ENCODE measurements at regions not wholly inside any gene's neighbourhood (a gene's known extent, or its start where the extent isn't known, plus 50 kb on each side); places are given as distances from the start of the nearest gene placed in this dataset.

GRCh38 chr2:6213056-6213780, 521.0 kb downstream of the SOX11 start:
- TF ChIP-seq GATA1 (IDR thresholded peaks at IDR 0.05; ENCODE audit: low read depth, low read length) (no peak), POLR2A (IDR thresholded peaks at IDR 0.05; ENCODE audit: low read length) (no peak)
- no peak for DNase-seq

GRCh38 chr2:6214471-6214870, 522.3 kb downstream of the SOX11 start:
- peak in 1 of 2 experiments; percentile 0 for DNase-seq
- TF ChIP-seq GATA1 (IDR thresholded peaks at IDR 0.05; ENCODE audit: low read depth, low read length) (no peak), POLR2A (IDR thresholded peaks at IDR 0.05; ENCODE audit: low read length) (no peak)

GRCh38 chr2:6215053-6215452, 522.9 kb downstream of the SOX11 start:
- no peak for TF ChIP-seq GATA1 (IDR thresholded peaks at IDR 0.05; ENCODE audit: low read depth, low read length)
- no peak for TF ChIP-seq POLR2A (IDR thresholded peaks at IDR 0.05; ENCODE audit: low read length)
- no peak for DNase-seq

GRCh38 chr2:6216234-6216633, 524.0 kb downstream of the SOX11 start:
- no peak for DNase-seq
- no peak for TF ChIP-seq POLR2A (IDR thresholded peaks at IDR 0.05; ENCODE audit: low read length)
- no peak for TF ChIP-seq GATA1 (IDR thresholded peaks at IDR 0.05; ENCODE audit: low read depth, low read length)

GRCh38 chr2:6218926-6219325, 526.7 kb downstream of the SOX11 start:
- TF ChIP-seq POLR2A (IDR thresholded peaks at IDR 0.05; ENCODE audit: low read length) (no peak), GATA1 (IDR thresholded peaks at IDR 0.05; ENCODE audit: low read depth, low read length) (no peak)
- no peak for DNase-seq

- no peak for DNase-seq
- TF ChIP-seq POLR2A (IDR thresholded peaks at IDR 0.05; ENCODE audit: low read length) (no peak), GATA1 (IDR thresholded peaks at IDR 0.05; ENCODE audit: low read depth, low read length) (no peak)
Observed at GRCh38 chr2:6219906-6220305, 527.7 kb downstream of the SOX11 start.

GRCh38 chr2:6222296-6222695, 530.1 kb downstream of the SOX11 start:
- TF ChIP-seq GATA1 (IDR thresholded peaks at IDR 0.05; ENCODE audit: low read depth, low read length) (no peak), POLR2A (IDR thresholded peaks at IDR 0.05; ENCODE audit: low read length) (no peak)
- DNase-seq, result no peak

- TF ChIP-seq POLR2A (IDR thresholded peaks at IDR 0.05; ENCODE audit: low read length) (no peak), GATA1 (IDR thresholded peaks at IDR 0.05; ENCODE audit: low read depth, low read length) (no peak)
- DNase-seq, result no peak
Observed at GRCh38 chr2:6224267-6224666, 532.1 kb downstream of the SOX11 start.

- TF ChIP-seq GATA1 (IDR thresholded peaks at IDR 0.05; ENCODE audit: low read depth, low read length), result no peak
- TF ChIP-seq POLR2A (IDR thresholded peaks at IDR 0.05; ENCODE audit: low read length), result no peak
- no peak for DNase-seq
Observed at GRCh38 chr2:6228251-6228650, 536.1 kb downstream of the SOX11 start.

- DNase-seq, result no peak
- no peak for TF ChIP-seq GATA1 (IDR thresholded peaks at IDR 0.05; ENCODE audit: low read depth, low read length)
Observed at GRCh38 chr2:6231166-6231565, 539.0 kb downstream of the SOX11 start.

- DNase-seq, result no peak
- TF ChIP-seq GATA1 (IDR thresholded peaks at IDR 0.05; ENCODE audit: low read depth, low read length), result no peak
- TF ChIP-seq POLR2A (IDR thresholded peaks at IDR 0.05; ENCODE audit: low read length), result no peak
Observed at GRCh38 chr2:6233993-6234392, 541.8 kb downstream of the SOX11 start.

GRCh38 chr2:6234702-6235101, 542.5 kb downstream of the SOX11 start:
- DNase-seq, result no peak
- no peak for TF ChIP-seq GATA1 (IDR thresholded peaks at IDR 0.05; ENCODE audit: low read depth, low read length)
- TF ChIP-seq POLR2A (IDR thresholded peaks at IDR 0.05; ENCODE audit: low read length), result no peak

- TF ChIP-seq POLR2A (IDR thresholded peaks at IDR 0.05; ENCODE audit: low read length) (no peak), GATA1 (IDR thresholded peaks at IDR 0.05; ENCODE audit: low read depth, low read length) (no peak)
Observed at GRCh38 chr2:6236317-6236716, 544.1 kb downstream of the SOX11 start.

GRCh38 chr2:6237039-6237660, 545.0 kb downstream of the SOX11 start:
- TF ChIP-seq GATA1 (IDR thresholded peaks at IDR 0.05; ENCODE audit: low read depth, low read length) (no peak), POLR2A (IDR thresholded peaks at IDR 0.05; ENCODE audit: low read length) (no peak)
- DNase-seq, result no peak

More at GRCh38 chr2:6236317-6236716, 544.1 kb downstream of the SOX11 start:
- DNase-seq, result no peak

- DNase-seq, result no peak
- TF ChIP-seq POLR2A (IDR thresholded peaks at IDR 0.05; ENCODE audit: low read length) (no peak), GATA1 (IDR thresholded peaks at IDR 0.05; ENCODE audit: low read depth, low read length) (no peak)
Observed at GRCh38 chr2:6249557-6249956, 557.4 kb downstream of the SOX11 start.
